GM04504 (cell line): ENCODE measurements at regions not wholly inside any gene's neighbourhood (a gene's known extent, or its start where the extent isn't known, plus 50 kb on each side); places are given as distances from the start of the nearest gene placed in this dataset.
"Not testable (repeated sequence)": the region's sequence is repeated elsewhere in the genome, so short reads cannot be mapped to it uniquely, and the experiment has no call there.

Source experiments
- DNase-seq: peaks from one replicate; pipeline ENCODE4 v3.0.0-alpha.2; 2012; ENCODE audit warnings: low read depth

DNA sequence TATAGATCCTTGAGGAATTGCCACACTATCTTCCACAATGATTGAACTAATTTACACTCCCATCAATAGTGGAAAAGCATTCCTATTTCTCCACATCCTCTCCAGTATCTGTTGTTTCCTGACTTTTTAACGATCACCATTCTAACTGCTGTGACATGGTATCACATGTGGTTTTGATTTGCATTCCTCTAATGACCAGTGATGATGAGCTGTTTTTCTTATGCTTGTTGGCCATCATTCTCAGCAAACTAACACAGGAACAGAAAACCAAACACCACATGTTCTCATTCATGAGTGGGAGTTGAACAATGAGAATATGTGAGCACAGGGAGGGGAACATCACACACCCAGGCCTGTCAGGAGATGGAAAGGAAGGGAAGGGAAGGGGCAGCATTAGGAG lies 411.8 kb downstream of the BTG1 start:
- peak; percentile 65 for DNase-seq

DNA sequence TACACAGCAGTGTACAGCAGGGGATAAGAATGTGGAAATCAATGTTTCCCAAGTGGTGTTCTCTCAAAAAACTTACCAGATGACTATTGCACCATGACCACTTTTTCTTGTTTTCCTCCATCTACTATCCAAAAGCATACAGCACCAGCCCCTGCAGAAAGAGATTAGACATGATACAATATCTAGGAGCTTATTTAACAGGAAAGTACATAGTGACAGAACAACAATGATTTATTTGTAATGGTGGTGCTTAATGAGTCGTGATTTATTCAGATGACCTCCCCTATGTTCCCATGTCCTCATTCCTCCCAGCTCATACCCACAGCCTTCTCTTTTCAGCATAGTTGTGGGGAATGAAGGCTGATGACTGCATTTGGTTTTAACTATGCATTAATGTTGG lies 413.6 kb downstream of the BTG1 start:
- peak; percentile 5 for DNase-seq

- DNase-seq = no peak
Observed at GRCh38 chr12:91729543-91729942, 416.1 kb downstream of the BTG1 start.

DNA sequence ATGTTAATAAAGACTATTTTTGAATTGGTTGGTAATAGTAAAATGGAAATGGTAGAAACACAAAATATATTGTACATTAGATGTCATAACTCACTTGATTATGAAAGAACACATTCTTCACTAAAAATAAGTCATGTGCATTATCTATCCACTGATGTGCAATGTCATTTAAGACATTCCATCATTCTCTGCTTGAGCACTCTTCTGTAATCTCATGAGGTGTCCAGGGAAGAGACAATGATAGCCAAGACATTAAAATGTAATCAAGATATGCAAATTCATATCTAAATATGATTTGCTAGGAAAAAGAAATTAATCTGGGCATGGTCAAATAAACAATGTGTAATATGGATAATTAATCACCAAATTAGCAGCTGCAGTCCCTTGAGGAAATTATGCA lies 422.5 kb downstream of the BTG1 start:
- DNase-seq = no peak

- no peak for DNase-seq
Observed at GRCh38 chr12:91722072-91722471, 423.6 kb downstream of the BTG1 start.

DNA sequence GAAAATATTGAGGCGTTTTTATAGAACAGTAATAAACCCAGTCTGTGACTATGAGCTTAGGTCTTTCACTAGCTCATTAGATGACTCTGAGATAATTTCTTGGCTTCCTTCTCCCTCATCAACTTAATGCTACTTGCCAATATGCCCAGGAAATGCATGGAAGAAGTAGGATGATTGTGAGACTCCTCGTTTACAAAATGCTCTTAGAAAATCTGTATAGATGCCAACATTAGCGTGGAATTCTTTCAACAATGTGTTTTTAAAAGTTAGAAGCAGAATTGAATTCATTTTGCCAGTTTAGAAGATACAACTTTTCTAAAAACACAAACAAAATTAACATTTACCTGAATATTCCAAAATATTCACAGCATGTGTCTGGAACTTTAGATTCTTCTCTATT lies 424.6 kb downstream of the BTG1 start:
- no peak for DNase-seq

DNA sequence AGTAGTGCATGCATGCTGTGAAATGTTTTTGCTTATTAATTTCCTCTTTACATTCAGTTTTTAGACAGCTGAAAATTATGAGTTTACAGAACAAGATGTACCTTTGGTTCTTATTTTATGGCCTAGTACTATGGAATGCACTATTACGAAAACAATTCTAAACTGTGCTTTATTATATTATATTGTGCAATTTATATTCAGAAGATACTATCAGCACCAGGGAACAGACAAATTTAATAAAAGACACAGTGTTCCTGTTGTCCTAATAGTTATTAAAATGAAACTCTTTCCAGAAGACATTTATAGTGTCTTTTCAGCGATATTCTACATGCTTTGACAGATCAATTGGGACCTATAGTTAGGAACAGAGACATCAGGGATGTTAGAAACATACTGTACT lies 427.3 kb downstream of the BTG1 start:
- no peak for DNase-seq

- no peak for DNase-seq
Observed at GRCh38 chr12:91717804-91718203, 427.8 kb downstream of the BTG1 start.

DNA sequence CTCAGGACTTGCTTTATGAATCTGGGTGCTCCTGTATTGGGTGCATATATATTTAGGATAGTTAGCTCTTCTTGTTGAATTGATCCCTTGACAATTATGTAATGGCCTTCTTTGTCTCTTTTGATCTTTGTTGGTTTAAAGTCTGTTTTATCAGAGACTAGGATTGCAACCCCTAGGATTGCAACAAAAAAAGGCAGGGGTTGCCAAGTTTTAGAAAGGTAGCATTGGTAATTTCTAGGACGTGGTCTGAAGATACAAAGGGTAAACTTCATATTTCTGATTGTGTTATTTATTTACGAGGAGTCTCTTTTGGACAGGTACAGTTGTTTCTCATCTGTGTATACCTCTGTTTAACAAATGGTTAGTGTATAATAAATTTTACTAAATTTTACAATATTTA lies 433.7 kb downstream of the BTG1 start:
- not testable (repeated sequence) for DNase-seq

DNA sequence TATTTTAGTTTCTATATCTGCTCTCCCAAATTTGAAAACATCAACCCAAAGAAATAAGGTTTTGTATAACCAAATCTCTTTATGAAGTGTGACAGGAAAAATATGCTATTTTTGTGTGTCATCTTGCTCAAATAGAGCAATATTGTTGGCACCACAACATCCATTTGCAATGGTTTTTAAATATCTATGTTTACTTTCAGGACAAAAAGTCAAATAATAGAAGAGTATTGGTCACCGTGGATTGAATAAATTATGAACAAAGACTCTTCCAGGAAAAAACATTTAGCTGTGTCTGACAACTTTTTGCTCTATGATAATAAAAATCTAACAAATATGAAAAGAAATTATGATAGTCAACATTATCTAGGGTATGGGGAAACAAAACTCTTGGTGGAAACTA lies 439.2 kb downstream of the BTG1 start:
- DNase-seq = no peak

DNA sequence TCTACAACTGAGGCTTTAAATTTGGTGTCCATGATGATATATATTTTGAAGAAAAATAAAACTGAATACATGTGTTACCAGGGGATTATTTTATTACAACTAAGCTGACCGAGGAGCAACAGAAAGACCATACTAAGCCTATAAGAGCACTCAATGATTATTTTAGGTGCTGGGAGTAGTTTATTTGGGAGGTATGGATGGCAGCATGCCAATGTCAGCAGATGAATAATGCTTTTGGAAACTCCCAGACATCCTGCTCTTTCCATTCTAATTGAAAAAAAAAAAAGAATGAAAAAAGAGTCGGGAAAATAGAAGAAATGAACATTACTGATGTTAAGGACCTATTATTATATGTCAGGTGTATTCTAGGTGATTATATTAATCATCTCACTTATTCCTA lies 441.2 kb downstream of the BTG1 start:
- no peak for DNase-seq

DNA sequence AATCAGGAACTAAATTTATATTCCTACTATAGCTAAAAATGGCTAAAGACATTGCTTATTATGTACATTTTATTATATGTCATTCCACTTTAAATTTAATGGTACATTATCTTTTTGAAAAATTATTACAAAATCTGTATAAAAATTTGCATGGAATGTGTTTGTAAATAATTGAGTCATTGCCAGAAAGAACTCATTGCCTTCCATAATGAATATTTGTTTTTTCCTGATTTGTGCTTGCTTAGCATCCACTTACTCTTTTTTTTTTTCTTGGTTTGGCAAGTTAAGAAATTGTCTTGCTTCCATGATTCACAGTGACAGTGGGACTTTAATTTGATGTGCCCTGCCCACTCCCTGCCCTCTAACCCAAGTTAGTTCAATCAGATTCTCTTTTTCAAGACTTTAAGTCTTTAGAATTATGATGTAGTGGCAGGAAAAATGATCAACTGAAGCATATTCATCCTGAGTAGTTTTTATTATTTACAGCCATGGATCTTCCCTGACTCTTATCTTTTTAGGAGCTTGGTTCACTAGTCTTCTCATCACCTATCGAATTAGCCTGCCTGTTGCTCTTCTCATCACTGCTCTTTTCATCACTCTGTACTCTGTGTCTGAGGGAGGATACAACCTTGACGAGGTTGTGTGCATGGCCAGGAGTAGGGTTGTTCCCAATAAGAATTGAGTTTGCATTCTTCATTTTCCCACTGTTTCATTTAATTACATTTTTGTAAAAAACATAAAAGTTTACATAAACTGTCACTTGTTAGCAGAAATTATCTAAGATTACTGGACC lies 442.0 kb downstream of the BTG1 start:
- no peak for DNase-seq

DNA sequence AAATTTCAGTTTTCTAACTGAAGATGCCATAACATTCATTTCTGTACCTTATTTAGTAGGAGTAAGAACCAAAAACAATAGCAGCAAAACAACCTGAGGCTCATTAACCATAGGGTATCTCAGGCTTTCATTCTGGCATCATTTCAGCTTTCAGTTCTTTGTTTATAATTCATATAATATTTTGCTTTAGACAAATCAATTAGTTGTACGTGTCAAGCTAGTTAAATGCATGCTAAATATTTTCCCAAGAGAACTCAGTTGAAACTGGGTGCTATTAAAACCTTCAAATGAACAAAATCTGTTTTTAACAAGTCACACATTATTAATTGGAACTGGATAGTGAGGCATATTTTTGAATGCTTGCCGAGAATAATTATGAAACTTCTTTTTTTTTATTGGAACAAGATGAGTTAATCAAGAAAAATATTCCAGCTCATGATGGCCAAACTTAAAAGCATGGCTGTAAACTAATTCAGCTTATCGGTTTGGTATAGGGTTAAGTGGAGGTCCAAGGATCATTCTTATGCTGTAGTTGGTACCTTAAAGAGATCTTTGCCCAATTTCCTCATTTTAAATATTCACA lies 442.7 kb downstream of the BTG1 start:
- no peak for DNase-seq

GRCh38 chr12:91695964-91696363 lies 449.7 kb downstream of the BTG1 start:
- DNase-seq = no peak

GRCh38 chr12:91695406-91695805 lies 450.2 kb downstream of the BTG1 start:
- not testable (repeated sequence) for DNase-seq

DNA sequence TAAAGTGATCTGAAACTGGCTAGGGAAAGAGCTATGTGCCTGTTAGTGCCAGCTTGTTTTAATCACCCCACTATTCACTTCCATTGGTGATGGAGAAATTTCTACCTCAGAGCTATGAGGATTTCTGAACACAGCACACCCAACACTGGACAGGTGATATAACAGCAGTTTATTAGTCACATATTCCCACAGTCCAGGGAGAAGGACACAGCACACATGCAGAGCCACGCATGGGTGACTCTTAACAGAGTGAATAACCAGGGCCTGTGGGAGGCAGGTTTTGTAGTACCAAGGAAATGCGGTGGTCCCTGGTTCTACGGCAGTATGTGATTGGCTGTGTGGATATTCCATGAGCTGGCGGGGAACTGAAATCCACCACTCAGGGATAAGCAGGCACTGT lies 455.1 kb downstream of the BTG1 start:
- DNase-seq = no peak

- DNase-seq = no peak
Observed at GRCh38 chr12:91687052-91688017, 458.3 kb downstream of the BTG1 start.

DNA sequence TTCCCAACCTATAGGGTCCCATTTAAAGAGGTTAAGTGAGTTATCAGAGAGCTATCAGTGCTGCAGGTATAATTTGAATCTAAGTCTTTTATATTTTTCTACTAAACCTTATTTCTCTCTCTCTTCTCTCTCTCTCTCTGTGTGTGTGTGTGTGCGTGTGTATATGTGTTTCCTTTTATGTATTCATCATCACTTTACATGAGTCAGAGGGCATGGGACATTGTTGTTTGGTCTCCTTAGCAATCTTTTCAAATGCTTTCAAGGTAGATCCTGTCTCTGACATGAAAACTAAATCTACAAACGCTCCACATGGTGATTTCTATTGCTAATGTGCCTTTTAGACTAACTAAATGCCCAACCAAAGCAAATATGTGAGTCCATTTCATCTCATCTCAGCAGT lies 459.7 kb downstream of the BTG1 start:
- DNase-seq = no peak

GRCh38 chr12:91681751-91682150 lies 463.9 kb downstream of the BTG1 start:
- no peak for DNase-seq

DNA sequence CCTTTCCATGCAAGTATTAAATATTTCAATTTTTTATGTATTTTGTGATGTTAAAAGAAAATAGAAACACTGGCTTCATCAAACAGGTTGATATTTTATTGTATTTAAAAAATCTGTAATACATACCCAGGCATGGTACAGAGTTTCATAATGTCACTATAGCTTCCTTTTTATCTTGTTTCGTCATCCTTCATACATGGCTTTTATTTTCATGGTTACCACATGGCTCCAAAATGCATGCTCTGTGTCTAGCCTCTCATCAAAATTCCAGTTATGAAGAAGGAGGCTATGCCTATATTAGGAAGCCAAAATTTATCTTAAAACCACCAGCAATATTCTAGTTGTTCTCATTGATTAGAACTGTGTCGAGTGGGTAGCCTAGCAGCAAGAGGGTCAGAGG lies 464.8 kb downstream of the BTG1 start:
- DNase-seq = no peak

- DNase-seq = no peak
Observed at GRCh38 chr12:91677556-91677955, 468.1 kb downstream of the BTG1 start.

GRCh38 chr12:91675401-91675800 lies 470.2 kb downstream of the BTG1 start:
- DNase-seq = no peak

DNA sequence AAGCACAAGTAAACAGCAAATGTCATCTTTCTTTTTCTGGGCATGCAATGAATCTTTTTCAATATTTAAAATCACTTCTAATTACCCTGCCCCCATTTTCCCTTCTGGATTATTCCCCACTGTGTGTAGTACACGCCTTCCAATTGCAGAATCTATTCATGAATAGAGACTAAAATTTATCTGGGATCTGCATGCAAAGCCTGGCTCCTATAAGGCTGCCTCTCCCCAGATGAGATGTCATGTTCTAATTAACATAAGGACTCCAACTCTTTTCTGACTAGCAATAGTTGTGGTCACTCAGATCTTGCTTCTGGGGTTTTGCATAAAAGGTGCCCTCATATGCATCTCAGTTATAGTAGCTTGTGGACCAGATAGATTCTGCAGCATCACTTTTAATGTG lies 473.5 kb downstream of the BTG1 start:
- no peak for DNase-seq
